H1 (cell line): ENCODE measurements at regions not wholly inside any gene's neighbourhood (a gene's known extent, or its start where the extent isn't known, plus 50 kb on each side); places are given as distances from the start of the nearest gene placed in this dataset.

Experiments used
- CTCF ChIA-PET: fragments of 300-600 bp; sonication (Branson Sonifier 250); formaldehyde crosslinking; loops from one replicate; lab custom pipeline; 2021; ENCODE audit not compliant: partially characterized antibody; lab: Charles Lee
- POLR2A ChIA-PET: fragments of 300-600 bp; sonication (Branson Sonifier 250); formaldehyde crosslinking; loops from one replicate; lab custom pipeline; 2021; ENCODE audit warnings: inconsistent platforms; ENCODE audit not compliant: partially characterized antibody; lab: Charles Lee
- DNase-seq, 2 experiments: peaks; one replicate each; pipeline versions ENCODE4 v3.0.0 to v3.0.0-alpha.2; 2010 to 2022; ENCODE audit warnings: low spot score in 2 of 2, low read depth in 1 of 2, mixed read lengths in 1 of 2
- FAIRE-seq: peaks from 2 replicates; lab custom pipeline; 2011; peaks lifted over from hg19 to GRCh38; lab: Jason Lieb, UNC
- H2AFZ ChIP-seq: 2 replicates; pipeline ENCODE4 v1.8.1; 2012; ENCODE audit warnings: low read length, inconsistent platforms
- H2AK5ac ChIP-seq: 2 replicates; pipeline ENCODE4 v1.6.1; 2013; ENCODE audit warnings: low read depth, low read length
- H2BK120ac ChIP-seq: replicated peaks from 2 replicates; pipeline ENCODE3; 2013; ENCODE audit warnings: low read depth, low read length, inconsistent platforms
- H2BK12ac ChIP-seq: 2 replicates; pipeline ENCODE4 v1.6.1; 2013; ENCODE audit warnings: low read depth, low read length
- H2BK15ac ChIP-seq: 2 replicates; pipeline ENCODE4 v1.6.1; 2013; ENCODE audit warnings: low read length
- H2BK20ac ChIP-seq: 2 replicates; pipeline ENCODE4 v1.6.1; 2013; ENCODE audit warnings: low read length
- H2BK5ac ChIP-seq: 2 replicates; pipeline ENCODE4 v1.6.1; 2013; ENCODE audit warnings: low read depth, low read length
- H3K14ac ChIP-seq: 2 replicates; pipeline ENCODE4 v1.6.1; 2013; ENCODE audit warnings: inconsistent platforms; ENCODE audit not compliant: insufficient read length
- H3K18ac ChIP-seq: 2 replicates; pipeline ENCODE4 v1.6.1; 2013; ENCODE audit warnings: low read length; ENCODE audit errors: extremely low read depth
- H3K23ac ChIP-seq: 2 replicates; pipeline ENCODE4 v1.6.1; 2013; ENCODE audit warnings: inconsistent platforms; ENCODE audit not compliant: insufficient read length
- H3K23me2 ChIP-seq: 2 replicates; pipeline ENCODE4 v1.6.1; 2013; ENCODE audit warnings: low read depth, low read length
- H3K27ac ChIP-seq: 2 replicates; pipeline ENCODE4 v1.6.1; 2011; ENCODE audit warnings: low read depth, low read length, inconsistent platforms
- H3K27me3 ChIP-seq, 4 experiments: replicated peaks in 1 of 4; 1 replicate in 1 of 4; 2 replicates in 3 of 4; pipeline versions ENCODE4 v1.6.1 to v1.8.1; 2011 to 2013; ENCODE audit warnings: low read length in 3 of 4, mild to moderate bottlenecking in 3 of 4, inconsistent platforms in 2 of 4, mixed read lengths in 2 of 4, moderate library complexity in 1 of 4; ENCODE audit not compliant: control insufficient read depth in 3 of 4, insufficient read depth in 3 of 4; ENCODE audit errors: extremely low read depth in 1 of 4
- H3K36me3 ChIP-seq, 4 experiments: 2 replicates each; pipeline versions ENCODE4 v1.6.1 to v1.8.1; 2011 to 2013; ENCODE audit warnings: mild to moderate bottlenecking in 4 of 4, low read length in 3 of 4, moderate library complexity in 2 of 4, control low read depth in 1 of 4, inconsistent platforms in 1 of 4; ENCODE audit not compliant: insufficient read depth in 4 of 4, control insufficient read depth in 2 of 4
- H3K4ac ChIP-seq: replicated peaks from 2 replicates; pipeline ENCODE3; 2013; ENCODE audit warnings: low read length, low read depth, mixed read lengths, inconsistent platforms; ENCODE audit not compliant: insufficient read length
- H3K4me1 ChIP-seq, 4 experiments: replicated peaks in 1 of 4; 1 replicate in 1 of 4; 2 replicates in 3 of 4; pipeline versions ENCODE4 v1.6.1 to v1.8.1; 2011 to 2013; ENCODE audit warnings: low read length in 3 of 4, inconsistent platforms in 2 of 4, mixed read lengths in 1 of 4; ENCODE audit not compliant: insufficient read depth in 4 of 4, control insufficient read depth in 3 of 4
- H3K4me2 ChIP-seq, 2 experiments: 2 replicates each; pipeline versions ENCODE4 v1.6.1 to v1.8.1; 2011 to 2013; ENCODE audit warnings: low read depth in 2 of 2, low read length in 2 of 2, control low read depth in 1 of 2, inconsistent platforms in 1 of 2, mild to moderate bottlenecking in 1 of 2; ENCODE audit not compliant: insufficient read depth in 1 of 2
- H3K4me3 ChIP-seq, 4 experiments: fragments of 200-600, 300-600 bp in 1 of 4; sonication (generic), shearing (Covaris generic), sonication (Bioruptor Twin) in 1 of 4; 2 replicates each; pipeline versions ENCODE4 v1.5.1 to v1.8.1; 2011 to 2016; ENCODE audit warnings: low read length in 4 of 4, low read depth in 3 of 4, control low read depth in 2 of 4, inconsistent platforms in 2 of 4, mild to moderate bottlenecking in 2 of 4, mixed read lengths in 1 of 4, moderate library complexity in 1 of 4; ENCODE audit not compliant: insufficient read depth in 2 of 4; ENCODE audit errors: extremely low read depth in 1 of 4
- H3K56ac ChIP-seq: replicated peaks from 2 replicates; pipeline ENCODE3; 2013; ENCODE audit warnings: low read depth, mild to moderate bottlenecking, mixed read lengths, low read length, inconsistent platforms; ENCODE audit not compliant: insufficient read length
- H3K79me1 ChIP-seq: 2 replicates; pipeline ENCODE4 v1.6.1; 2013; ENCODE audit warnings: low read depth, low read length, control low read depth
- H3K79me2 ChIP-seq, 2 experiments: 2 replicates each; pipeline versions ENCODE4 v1.6.1 to v1.8.1; 2012 to 2013; ENCODE audit warnings: low read length in 2 of 2, mild to moderate bottlenecking in 2 of 2, inconsistent platforms in 1 of 2; ENCODE audit not compliant: insufficient read depth in 2 of 2, control insufficient read depth in 1 of 2
- H3K9ac ChIP-seq, 4 experiments: replicated peaks in 1 of 4; 1 replicate in 1 of 4; 2 replicates in 3 of 4; pipeline versions ENCODE4 v1.6.1 to v1.8.1; 2011 to 2013; ENCODE audit warnings: low read depth in 3 of 4, low read length in 3 of 4, control low read depth in 2 of 4, mild to moderate bottlenecking in 2 of 4, moderate library complexity in 2 of 4, inconsistent platforms in 1 of 4; ENCODE audit errors: extremely low read depth in 1 of 4
- H3K9me3 ChIP-seq, 2 experiments: 2 replicates each; pipeline versions ENCODE4 v1.6.1 to v1.8.1; 2012 to 2013; ENCODE audit warnings: mild to moderate bottlenecking in 2 of 2, moderate library complexity in 2 of 2, control low read depth in 1 of 2, inconsistent platforms in 1 of 2, low read depth in 1 of 2, low read length in 1 of 2, mixed read lengths in 1 of 2; ENCODE audit not compliant: insufficient read depth in 2 of 2
- H4K20me1 ChIP-seq, 2 experiments: replicated peaks in 1 of 2; 2 replicates each; pipeline versions ENCODE3 to v1.8.1; 2011 to 2013; ENCODE audit warnings: inconsistent platforms in 2 of 2, low read length in 2 of 2, mild to moderate bottlenecking in 1 of 2; ENCODE audit not compliant: insufficient read depth in 2 of 2, control insufficient read depth in 1 of 2
- H4K5ac ChIP-seq: 2 replicates; pipeline ENCODE4 v1.6.1; 2013; ENCODE audit warnings: low read length, low read depth, mixed read lengths, inconsistent platforms; ENCODE audit not compliant: insufficient read length
- H4K8ac ChIP-seq: 2 replicates; pipeline ENCODE4 v1.8.0; 2013; ENCODE audit warnings: mild to moderate bottlenecking, moderate library complexity, low read length, inconsistent platforms; ENCODE audit not compliant: insufficient read depth; ENCODE audit errors: extremely low read depth
- H4K91ac ChIP-seq: replicated peaks from 2 replicates; pipeline ENCODE3; 2013; ENCODE audit warnings: low read length, mixed read lengths, inconsistent platforms; ENCODE audit not compliant: insufficient read length
- CHD2 ChIP-seq: IDR thresholded peaks from 2 replicates; pipeline ENCODE4 v1.6.1; 2012; ENCODE audit warnings: low read length, improper control_type of control experiment
- EZH2 ChIP-seq: fragments of 200-600 bp; sonication (generic); IDR thresholded peaks from 2 replicates; pipeline ENCODE4 v1.7.1; 2012; ENCODE audit warnings: low read depth, mild to moderate bottlenecking, moderate library complexity, low read length, inconsistent platforms; ENCODE audit not compliant: severe bottlenecking
- JUND ChIP-seq: IDR thresholded peaks from 2 replicates; pipeline ENCODE4 v1.6.1; 2011; ENCODE audit warnings: mild to moderate bottlenecking, improper control_type of control experiment, low read length
- KDM1A ChIP-seq: fragments of 200-600, 300-600 bp; sonication (generic); IDR thresholded peaks from 2 replicates; pipeline ENCODE4 v1.7.1; 2016; ENCODE audit warnings: mild to moderate bottlenecking, low read length, borderline replicate concordance
- MAX ChIP-seq: IDR thresholded peaks from 2 replicates; pipeline ENCODE4 v1.6.1; 2012; ENCODE audit warnings: inconsistent platforms
- RAD21 ChIP-seq, 2 experiments: IDR thresholded peaks in 1 of 2; conservative IDR thresholded peaks in 1 of 2; 2 replicates each; pipeline ENCODE4 v1.6.1; 2011; ENCODE audit warnings: low read depth in 2 of 2, low read length in 2 of 2, improper control_type of control experiment in 1 of 2, inconsistent platforms in 1 of 2, mild to moderate bottlenecking in 1 of 2, moderate library complexity in 1 of 2
- SP4 ChIP-seq: IDR thresholded peaks from 2 replicates; pipeline ENCODE4 v1.6.1; 2012; ENCODE audit warnings: low read length, inconsistent platforms
- SRF ChIP-seq: IDR thresholded peaks from 2 replicates; pipeline ENCODE4 v1.6.1; 2011; ENCODE audit warnings: mild to moderate bottlenecking, low read depth, low read length, moderate library complexity
- WGBS, 2 experiments: shearing (Covaris generic) in 1 of 2; methylation state at CpG; one replicate each; pipeline versions ENCODE4 v1.1.6 to v1.1.7; 2013 to 2015; ENCODE audit warnings: low lambda C conversion rate in 2 of 2, mixed read lengths in 2 of 2, inconsistent platforms in 1 of 2, low coverage in 1 of 2, missing lambda C conversion rate in 1 of 2; ENCODE audit not compliant: insufficient replicate concordance in 2 of 2, insufficient coverage in 1 of 2, insufficient read length in 1 of 2; ENCODE audit errors: extremely low coverage in 1 of 2, missing lambda C conversion rate in 1 of 2; 5-methylcytosine and 5-hydroxymethylcytosine counted together

GRCh38 chr4:183783306-183783705 lies 121.8 kb upstream of the STOX2 start:
- Histone ChIP-seq H2AFZ (no peak overlapping the region), H3K36me3 (no peaks in the 10 kb centered on the region), H3K9me3 (no peaks in the 10 kb centered on the region), H4K8ac (no peak overlapping the region), H3K23me2 (no peaks in the 10 kb centered on the region), H3K14ac (no peak overlapping the region), H2BK15ac (no peak overlapping the region), H4K20me1 (no peaks in the 10 kb centered on the region), H3K56ac (no peak overlapping the region), H2BK20ac (no peak overlapping the region), H4K5ac (no peak overlapping the region), H3K27me3 (no peaks in the 10 kb centered on the region), H3K23ac (no peak overlapping the region), H3K79me1 (no peaks in the 10 kb centered on the region), H3K18ac (no peak overlapping the region), H2AK5ac (no peak overlapping the region), H3K27ac (no peak overlapping the region), H4K91ac (no peak overlapping the region), H3K4me1 (peaks cover 0 to 4% (median 0%) of the 10 kb centered on the region in 4 experiments; a peak in 1 of 7 replicates), H3K9ac (no peak overlapping the region), H3K4me2 (no peak overlapping the region), H3K79me2 (no peaks in the 10 kb centered on the region), H3K4me3 (no peak overlapping the region), H2BK5ac (no peak overlapping the region), H2BK12ac (no peak overlapping the region), H3K4ac (no peak overlapping the region), H2BK120ac (no peak overlapping the region)
- FAIRE-seq: no peak
- ChIA-PET POLR2A (no interaction called here), CTCF (interaction anchor here (0.7 kb wide), 1 partner anchor 10 kb away, joined by 3 read pairs; no protein-coding TSS in a partner anchor)
- DNase-seq: no peak
- WGBS, 2 experiments: 90% methylated on average over 4 of the region's 4 CpGs; no CpG with 5 or more reads in 1 of the 2 experiments
- TF ChIP-seq SP4: no peak
- no peak for TF ChIP-seq RAD21 (IDR thresholded peaks at IDR 0.05 in 1 of 2, conservative IDR thresholded peaks at IDR 0.05 in 1 of 2; ENCODE audit: low read depth in 2 of 2, low read length in 2 of 2)
- TF ChIP-seq JUND: no peak
- no peak for TF ChIP-seq EZH2
- TF ChIP-seq SRF: no peak
- no peak for TF ChIP-seq KDM1A
- TF ChIP-seq CHD2: no peak
- no peak for TF ChIP-seq MAX
